Epithelial cell of proximal tubule (primary cell): ENCODE measurements at regions not wholly inside any gene's neighbourhood (a gene's known extent, or its start where the extent isn't known, plus 50 kb on each side); places are given as distances from the start of the nearest gene placed in this dataset.

Experiments
- DNase-seq: peaks from one replicate; pipeline ENCODE4 v3.0.0-alpha.2; 2011; ENCODE audit warnings: low read depth
- H3K4me3 ChIP-seq: 2 replicates; pipeline ENCODE4 v1.5.1; 2011; ENCODE audit warnings: low read depth, mild to moderate bottlenecking, low read length
- CTCF ChIP-seq: conservative IDR thresholded peaks from 2 replicates; pipeline ENCODE4 v1.5.1; 2012; ENCODE audit warnings: low read depth, mild to moderate bottlenecking, low read length

GRCh38 chr3:42022355-42022754 is 60.5 kb upstream of the ULK4 start:
- no peak for DNase-seq
- no peak overlapping the region for H3K4me3 ChIP-seq

DNA sequence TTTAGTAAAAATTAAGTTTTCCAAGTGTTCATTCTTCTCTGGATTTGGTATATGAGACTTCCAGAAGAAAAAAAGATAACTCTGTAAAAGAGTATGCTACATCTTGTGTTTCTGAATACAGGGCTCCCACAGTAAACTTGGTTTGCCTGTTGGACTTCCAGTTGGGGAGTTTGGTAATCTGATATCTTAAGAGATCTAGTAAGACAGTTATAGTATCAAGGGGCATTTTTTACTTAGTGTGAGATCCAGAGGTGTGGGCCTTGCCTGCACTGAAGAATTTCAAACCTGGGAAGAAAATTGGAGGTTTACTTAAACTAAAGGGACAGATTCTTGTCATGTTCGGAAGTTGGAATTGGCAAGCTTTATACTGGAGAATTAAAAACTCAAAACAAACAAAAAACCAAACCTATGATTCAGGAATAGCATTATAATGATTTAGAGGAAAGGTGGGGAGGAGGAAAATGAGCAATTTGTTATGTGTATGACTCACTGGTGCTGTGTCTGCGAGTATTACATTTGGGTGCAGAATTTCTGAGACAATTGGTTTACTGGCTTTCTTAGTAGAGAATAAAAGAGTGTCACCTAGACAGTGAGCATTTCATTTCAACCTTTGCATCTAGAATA is 58.9 kb upstream of the ULK4 start:
- no peak overlapping the region for H3K4me3 ChIP-seq
- no peak for DNase-seq
- TF ChIP-seq CTCF: no peak

More at GRCh38 chr3:42022355-42022754, 60.5 kb upstream of the ULK4 start:
- no peak for TF ChIP-seq CTCF

GRCh38 chr3:42019953-42020260 is 58.0 kb upstream of the ULK4 start:
- no peak for TF ChIP-seq CTCF
- H3K4me3 ChIP-seq: no peak overlapping the region
- DNase-seq: no peak

DNA sequence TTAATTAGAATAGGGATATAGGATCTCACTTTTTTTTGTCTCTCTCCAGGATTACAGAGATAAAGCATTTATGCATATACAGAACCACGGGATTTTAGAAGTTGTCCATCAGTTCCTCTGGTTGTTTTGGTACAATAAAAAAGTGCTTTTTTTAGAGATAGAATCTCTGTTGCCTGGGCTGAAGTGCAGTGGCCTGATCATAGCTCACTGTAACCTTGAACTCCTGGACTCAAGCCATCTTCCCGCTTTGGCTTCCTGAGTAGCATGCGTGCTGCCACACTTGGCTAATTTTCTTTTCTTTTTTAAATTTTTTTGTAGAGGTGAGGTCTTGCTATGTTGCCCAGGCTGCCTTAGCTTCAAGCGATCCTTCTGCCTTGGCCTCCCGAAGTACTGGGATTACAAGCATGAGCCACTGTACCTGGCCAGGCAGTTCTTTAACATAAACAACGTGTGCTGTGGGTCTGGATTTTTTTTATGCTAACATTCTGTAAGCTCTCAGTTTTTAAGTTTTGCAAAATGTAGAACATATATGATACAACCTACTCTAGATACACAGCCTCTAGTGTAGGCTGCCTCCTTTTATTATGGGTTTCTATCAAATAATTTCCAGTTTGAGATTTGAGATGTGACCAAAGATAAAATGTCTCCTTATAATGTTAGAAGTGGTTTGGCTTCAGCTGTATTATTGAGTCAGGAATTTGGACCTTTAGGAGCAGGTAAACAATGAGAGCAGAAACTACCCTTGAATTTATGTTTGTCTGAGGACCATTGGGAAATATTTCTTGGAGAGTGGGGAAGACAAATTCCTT is 57.4 kb upstream of the ULK4 start:
- DNase-seq: no peak
- no peak overlapping the region for H3K4me3 ChIP-seq
- no peak for TF ChIP-seq CTCF

GRCh38 chr3:42014921-42015533 is 53.1 kb upstream of the ULK4 start:
- DNase-seq: no peak
- TF ChIP-seq CTCF: no peak

DNA sequence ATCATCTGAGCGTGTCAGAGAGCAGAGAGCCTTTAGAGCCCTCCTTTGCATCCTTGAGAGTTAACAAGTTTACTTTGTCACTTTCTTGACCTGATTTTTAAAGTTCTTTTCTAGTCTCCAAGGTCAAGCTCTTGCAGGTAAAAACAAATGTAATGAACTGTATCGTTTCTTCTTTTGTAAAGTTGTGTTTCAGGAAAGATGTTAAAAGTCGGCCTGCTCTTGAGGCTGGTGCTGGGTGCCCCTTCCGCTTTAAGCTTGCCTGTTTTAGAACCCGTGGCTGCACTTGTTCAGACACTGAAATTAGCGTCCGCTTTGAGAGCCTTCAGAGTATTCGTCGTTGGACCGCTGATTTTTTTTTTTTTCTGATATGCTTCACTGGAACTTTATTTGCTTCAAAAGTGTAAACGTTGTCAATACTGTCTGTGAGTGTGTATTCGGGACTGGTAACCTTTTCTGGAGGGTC is 52.6 kb upstream of the ULK4 start:
- no peak for TF ChIP-seq CTCF
- peak overlapping the region; percentile 90 for H3K4me3 ChIP-seq
- no peak for DNase-seq

More at GRCh38 chr3:42014921-42015533, 53.1 kb upstream of the ULK4 start:
- H3K4me3 ChIP-seq: peak overlapping the region; percentile 90
